HG03457 (cell line): ENCODE measurements at regions not wholly inside any gene's neighbourhood (a gene's known extent, or its start where the extent isn't known, plus 50 kb on each side); places are given as distances from the start of the nearest gene placed in this dataset.

Experiments
- ATAC-seq: cut with Tn5 transposase; IDR thresholded peaks from one replicate; pipeline ENCODE4 v1.9.1; 2021; ENCODE audit warnings: moderate number of reproducible peaks; ENCODE audit not compliant: unreplicated experiment

- ATAC-seq = no peak
These were observed 197.4 kb upstream of the NCKAP5 start for GRCh38 chr2:133765658-133766057.

DNA sequence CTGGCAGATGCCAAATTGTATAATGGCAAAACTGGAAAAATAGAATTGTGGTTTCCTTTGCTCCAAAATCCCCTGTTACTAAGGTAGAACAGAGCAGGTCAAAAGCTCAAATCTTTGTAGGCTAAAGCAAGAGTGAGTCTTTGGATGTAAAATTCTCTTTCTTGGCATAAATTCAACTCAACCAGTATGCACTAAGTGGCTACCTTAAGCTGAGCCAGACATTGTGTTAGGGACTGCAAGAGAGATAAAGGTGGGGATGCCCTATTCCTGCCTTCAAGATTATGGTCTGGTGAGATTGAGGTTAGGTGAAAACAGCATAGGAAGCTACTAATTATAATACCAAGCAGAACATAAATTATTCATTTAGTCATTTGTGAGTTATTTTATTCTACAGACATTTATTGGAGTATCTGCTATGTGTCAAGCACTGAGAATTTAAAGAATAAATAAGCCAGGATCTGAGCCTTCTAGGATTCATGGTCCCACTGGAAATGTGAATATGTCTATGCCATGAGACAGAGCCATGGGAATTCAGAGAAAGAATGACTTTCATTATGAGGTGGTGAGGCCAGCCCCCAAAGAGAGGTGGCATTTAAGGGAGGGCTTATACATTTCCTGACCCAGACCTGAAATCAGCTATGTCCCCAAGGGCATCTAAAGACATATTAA lies 198.0 kb upstream of the NCKAP5 start:
- no peak for ATAC-seq

GRCh38 chr2:133768256-133768655 lies 200.0 kb upstream of the NCKAP5 start:
- no peak for ATAC-seq

DNA sequence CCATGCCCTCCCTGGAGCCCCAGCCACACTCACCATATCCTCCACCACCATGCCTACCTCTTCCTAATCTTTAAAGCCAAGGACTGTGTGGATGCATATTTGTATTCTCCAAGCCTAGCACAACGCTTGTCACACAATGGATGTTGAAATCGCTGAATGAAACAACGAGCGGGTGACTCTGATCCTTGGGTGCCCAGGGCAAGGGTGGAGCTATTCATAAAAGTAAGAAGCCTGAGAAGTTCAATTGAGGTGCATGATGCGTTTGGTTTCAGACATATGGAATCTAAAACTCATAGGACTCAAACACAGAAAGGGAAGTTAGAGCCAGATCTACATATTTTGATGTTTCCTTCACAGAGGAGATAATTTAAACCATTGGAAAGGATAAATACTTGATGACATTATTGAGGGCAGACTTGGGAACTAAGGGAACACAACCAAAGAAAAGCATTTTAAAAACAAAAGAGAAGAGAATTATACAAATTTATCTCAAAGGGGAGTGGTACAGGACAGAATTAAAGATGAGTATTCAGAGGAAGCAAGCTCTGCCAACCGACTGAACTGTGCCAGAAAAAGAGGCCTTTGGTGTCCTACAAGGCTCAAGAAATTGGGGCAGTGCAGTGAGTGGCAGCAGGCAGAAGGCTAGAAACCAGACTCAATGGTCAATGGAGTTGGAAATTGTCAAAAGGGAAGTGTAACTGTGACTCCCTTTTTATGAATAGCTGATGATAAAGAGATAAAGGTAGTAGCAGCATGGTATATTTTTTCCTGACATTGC lies 200.6 kb upstream of the NCKAP5 start:
- ATAC-seq = no peak

DNA sequence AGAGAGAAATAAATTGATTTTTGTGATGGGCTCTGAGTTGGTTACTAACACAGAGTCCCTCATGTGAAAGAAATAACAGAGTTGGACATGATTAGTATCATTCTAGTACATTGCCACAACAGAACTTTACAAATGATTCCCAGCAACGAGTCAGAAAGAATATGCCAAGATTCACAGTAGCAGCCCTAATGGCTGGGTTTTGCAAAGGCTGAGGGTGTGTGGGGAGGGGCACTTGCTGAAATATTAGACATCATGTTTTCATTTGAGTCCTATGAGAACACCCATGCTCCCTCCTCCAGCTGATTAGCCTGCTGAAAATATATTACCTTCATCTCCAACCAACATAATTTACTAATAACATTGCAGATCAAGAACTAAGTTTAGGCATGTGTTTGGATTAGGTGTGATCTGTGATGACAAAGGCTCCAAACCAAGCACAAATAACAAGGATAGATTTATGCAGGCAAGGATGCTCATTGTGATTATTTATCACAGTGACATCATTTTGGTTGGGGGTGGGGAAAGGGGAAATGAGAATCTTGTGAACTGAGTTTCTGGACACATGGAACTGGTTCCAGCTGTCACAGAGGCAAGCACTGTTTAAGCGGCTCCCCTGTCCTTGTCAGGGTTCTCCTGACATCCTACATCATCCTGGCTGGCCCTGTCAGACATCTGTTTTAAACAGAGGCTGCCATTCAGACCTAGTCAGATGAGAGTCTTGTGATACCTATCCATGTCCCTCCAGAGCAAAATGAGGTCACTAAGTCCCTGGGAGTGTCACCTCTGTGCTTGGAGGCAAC lies 205.8 kb upstream of the NCKAP5 start:
- ATAC-seq = no peak

DNA sequence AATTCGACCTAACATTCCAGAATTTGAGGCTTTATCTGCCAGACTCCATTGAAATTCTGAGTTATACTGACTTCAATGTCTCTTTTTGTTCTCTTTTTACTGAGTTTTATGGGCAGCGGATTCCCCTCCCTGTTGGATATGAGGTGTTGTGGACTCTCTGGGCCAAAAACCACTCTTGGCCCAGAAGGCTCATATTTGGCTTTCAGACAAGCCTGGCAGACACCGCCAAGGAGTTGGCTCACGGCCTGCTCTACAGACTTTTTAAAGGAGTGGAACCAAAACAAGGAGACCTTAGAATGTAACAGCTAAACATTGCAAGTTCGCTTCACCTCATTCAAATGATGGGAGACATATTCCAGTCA lies 206.4 kb upstream of the NCKAP5 start:
- no peak for ATAC-seq

- no peak for ATAC-seq
These were observed 208.8 kb upstream of the NCKAP5 start for GRCh38 chr2:133776936-133777573.

- no peak for ATAC-seq
These were observed 209.3 kb upstream of the NCKAP5 start for GRCh38 chr2:133777574-133777960.

DNA sequence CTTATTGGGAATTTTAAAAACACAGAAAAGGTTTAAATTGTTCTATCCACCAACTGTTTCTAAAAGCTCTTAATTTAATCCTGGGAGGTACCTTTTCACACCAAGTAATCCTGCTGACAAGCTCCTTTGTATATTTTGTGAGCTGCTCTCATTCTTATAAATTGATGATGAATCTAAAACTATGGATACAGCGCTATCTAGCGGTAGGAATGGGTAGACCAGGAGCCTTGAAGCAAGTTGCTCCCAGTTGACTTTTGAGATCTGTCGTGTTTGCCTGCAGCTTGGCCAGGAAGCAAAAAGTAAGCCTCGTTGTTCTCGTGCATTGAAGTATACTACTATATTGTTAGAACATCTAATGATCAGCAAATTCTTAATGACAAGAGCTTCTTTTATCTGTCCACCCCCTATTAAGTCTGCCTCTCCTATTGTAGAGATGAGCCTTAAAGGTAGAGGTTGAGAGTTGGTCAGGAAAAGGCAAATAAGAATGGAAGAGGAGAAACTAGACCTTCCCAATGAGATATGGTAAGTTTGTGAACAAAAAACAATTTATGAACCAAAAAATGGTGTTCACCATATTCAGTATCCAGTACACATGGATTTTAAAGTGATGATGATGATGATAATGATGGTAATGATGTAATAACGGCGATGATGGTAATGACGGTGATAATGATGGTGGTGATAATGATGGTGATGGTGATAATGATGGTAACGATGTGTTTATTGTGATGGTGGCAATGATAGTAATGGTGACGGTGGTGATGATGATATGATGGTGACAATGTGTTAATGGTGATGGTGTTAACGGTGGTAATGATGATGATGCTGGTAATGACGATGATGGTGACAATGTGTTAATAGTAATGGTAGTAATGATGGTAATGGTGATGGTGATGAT lies 212.1 kb upstream of the NCKAP5 start:
- no peak for ATAC-seq

DNA sequence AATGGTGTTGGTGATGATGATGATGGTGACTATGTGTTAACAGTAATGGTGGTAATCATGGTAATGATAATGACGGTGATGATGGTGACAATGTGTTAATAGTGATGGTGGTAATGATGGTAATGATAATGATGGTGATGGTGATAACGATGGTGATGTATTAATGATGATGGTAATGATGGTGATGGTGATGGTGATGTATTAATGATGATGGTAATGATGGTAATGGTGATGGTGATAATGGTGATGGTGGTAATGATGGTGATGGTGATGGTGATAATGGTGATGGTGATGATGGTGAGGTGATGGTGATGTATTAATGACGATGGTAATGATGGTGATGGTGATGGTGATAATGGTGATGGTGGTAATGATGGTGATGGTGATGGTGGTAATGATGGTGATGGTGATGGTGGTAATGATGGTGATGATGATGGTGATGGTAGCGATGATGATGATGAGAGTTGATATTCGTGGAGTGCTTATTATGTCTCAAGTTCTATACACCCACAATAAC lies 212.8 kb upstream of the NCKAP5 start:
- no peak for ATAC-seq

GRCh38 chr2:133787207-133787606 lies 218.9 kb upstream of the NCKAP5 start:
- no peak for ATAC-seq

DNA sequence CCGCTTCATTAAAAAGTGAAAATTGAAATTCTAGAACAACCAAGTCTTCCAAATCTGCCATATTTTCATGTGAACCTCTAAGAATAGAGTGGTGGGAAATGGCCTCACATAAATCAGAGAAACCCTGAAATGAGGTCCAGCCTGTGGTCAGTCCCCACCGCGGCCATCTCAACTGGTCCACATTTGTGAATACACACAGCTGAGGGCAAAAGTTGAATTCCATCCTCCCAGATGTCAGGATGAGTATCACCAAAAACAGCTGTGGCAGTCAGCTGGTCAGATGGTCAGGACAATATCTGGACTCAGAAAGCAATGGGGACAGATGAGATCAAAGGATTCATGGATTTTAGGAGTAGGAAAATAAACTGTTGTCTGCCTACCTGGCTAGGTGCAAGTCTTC lies 219.4 kb upstream of the NCKAP5 start:
- no peak for ATAC-seq

DNA sequence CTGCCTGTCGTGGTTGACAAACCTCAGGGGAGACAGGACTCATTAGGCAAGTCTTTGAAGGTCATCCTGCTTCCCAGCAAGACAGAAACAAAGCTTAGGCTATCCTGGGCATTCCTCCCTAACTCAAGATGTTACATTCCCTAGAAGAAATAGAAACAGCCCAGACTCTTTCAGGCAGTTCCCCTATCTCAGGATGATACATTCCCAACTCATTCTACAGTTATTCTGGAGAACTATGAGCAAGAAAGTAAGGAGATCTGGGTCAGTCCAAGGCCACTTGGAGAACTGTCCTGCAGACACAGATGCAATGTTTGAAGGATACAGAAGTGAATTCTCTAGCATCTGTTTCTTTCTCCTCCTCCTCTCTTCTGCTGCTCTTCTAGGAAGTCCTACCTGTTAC lies 220.1 kb upstream of the NCKAP5 start:
- ATAC-seq = no peak

- ATAC-seq = no peak
These were observed 221.5 kb upstream of the NCKAP5 start for GRCh38 chr2:133789743-133790142.

DNA sequence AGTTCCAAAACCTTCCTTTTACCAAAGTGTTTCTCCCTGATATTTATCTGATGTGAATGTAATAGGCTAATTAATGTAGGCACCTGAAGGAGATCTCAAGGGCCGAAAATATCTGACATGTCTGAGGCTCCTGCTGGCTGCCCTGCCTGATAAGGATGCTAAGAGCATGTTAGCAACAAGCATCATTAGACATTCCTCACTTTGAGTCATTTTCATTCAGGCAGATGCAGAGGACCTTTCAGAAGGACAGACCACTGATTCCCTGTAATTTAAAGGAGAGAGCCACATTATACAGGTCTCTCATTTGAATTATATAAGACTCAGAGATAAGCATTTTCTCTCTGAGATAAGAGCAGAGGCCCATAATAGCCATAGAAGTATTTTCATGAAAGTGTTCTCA lies 222.4 kb upstream of the NCKAP5 start:
- ATAC-seq = no peak

- no peak for ATAC-seq
These were observed 222.9 kb upstream of the NCKAP5 start for GRCh38 chr2:133791191-133791590.

DNA sequence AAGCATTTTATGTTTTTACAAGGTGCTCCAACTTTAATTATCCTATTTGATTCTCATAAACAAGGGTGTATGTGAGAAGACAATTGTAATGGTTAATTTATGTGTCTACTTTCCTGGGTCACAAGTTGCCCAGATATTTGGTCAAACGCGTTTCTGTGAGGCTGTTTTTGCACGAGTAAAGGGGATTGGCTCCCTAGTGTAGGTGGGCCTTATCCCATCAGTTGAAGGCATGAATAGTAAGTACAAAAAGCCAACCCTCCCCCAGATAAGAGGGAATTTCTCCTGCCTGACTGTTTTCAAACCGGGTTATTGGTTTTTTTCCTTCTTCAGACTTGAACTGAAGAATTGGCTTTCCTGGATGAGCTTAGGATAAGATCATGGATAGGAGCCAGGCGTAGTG lies 224.0 kb upstream of the NCKAP5 start:
- ATAC-seq = no peak

DNA sequence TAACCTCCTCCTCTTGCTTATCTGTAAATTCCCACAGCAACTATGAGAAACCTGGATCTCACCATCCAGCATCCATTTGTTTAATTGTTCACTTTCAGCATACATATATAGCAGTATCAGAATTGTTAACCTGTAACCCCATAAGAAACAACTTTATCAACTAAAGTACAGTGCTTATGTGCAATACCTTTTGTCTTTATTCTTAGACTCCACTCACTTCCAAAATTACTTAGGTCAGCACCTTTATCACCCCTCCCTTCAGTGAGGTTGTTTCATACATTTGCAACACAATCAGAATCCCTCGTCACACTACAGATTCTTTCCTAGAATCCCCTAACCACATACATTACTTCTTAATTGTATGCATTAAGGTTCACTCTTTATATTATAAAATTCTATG lies 225.9 kb upstream of the NCKAP5 start:
- ATAC-seq = no peak

DNA sequence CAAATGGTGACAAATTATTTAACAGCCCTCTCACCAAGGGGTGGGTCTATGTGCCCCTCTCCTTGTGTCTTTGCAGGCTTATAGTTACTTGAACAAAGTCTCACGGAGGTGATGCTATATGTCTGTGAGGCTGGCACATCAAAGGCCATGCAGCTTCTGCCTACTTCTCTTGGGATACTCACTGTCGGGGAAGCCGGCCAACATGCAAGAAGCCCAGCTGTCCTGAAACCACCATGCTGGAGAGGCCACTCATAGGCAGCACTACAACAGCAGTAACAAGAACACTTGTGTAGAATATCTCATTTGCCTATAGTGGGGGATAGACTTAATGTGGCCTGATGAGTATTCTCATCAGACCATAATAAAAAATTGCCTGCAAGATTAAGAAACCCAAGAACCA lies 233.7 kb upstream of the NCKAP5 start:
- ATAC-seq = no peak

GRCh38 chr2:133802409-133803039 lies 234.3 kb upstream of the NCKAP5 start:
- no peak for ATAC-seq
